Keratinocyte (primary cell): ENCODE measurements at regions not wholly inside any gene's neighbourhood (a gene's known extent, or its start where the extent isn't known, plus 50 kb on each side); places are given as distances from the start of the nearest gene placed in this dataset.

Source experiments
- DNase-seq: peaks from one replicate; pipeline ENCODE4 v3.0.0-alpha.2; 2011; ENCODE audit warnings: low read depth, missing footprints, low spot score
- FAIRE-seq: peaks from 2 replicates; lab custom pipeline; 2011; peaks lifted over from hg19 to GRCh38; lab: Jason Lieb, UNC
- H2AFZ ChIP-seq: 2 replicates; pipeline ENCODE4 v1.6.0; 2012; ENCODE audit warnings: low read length, control low read depth, inconsistent platforms; ENCODE audit not compliant: control insufficient read depth
- H3K27ac ChIP-seq: 2 replicates; pipeline ENCODE4 v1.5.1; 2011; ENCODE audit warnings: low read length; ENCODE audit not compliant: control insufficient read depth, insufficient read depth
- H3K27me3 ChIP-seq: 3 replicates; pipeline ENCODE4 v1.6.0; 2011; ENCODE audit warnings: low read length; ENCODE audit not compliant: control insufficient read depth, insufficient read depth; ENCODE audit errors: extremely low read depth
- H3K36me3 ChIP-seq, 2 experiments: 2 replicates in 1 of 2; 3 replicates in 1 of 2; pipeline ENCODE4 v1.5.1; 2011; ENCODE audit warnings: low read length in 2 of 2, mild to moderate bottlenecking in 1 of 2; ENCODE audit not compliant: control insufficient read depth in 2 of 2, insufficient read depth in 2 of 2; ENCODE audit errors: extremely low read depth in 1 of 2
- H3K4me1 ChIP-seq: 3 replicates; pipeline ENCODE4 v1.5.1; 2011; ENCODE audit warnings: low read length; ENCODE audit not compliant: control insufficient read depth, insufficient read depth; ENCODE audit errors: extremely low read depth
- H3K4me2 ChIP-seq: 3 replicates; pipeline ENCODE4 v1.6.0; 2011; ENCODE audit warnings: low read depth, low read length; ENCODE audit not compliant: control insufficient read depth, insufficient read depth; ENCODE audit errors: extremely low read depth
- H3K4me3 ChIP-seq, 3 experiments: fragments of 200-600 bp in 1 of 3; sonication (generic) in 1 of 3; 2 replicates in 2 of 3; 3 replicates in 1 of 3; pipeline ENCODE4 v1.5.1; 2011 to 2016; ENCODE audit warnings: low read length in 3 of 3, mild to moderate bottlenecking in 3 of 3, control low read depth in 2 of 3, inconsistent platforms in 1 of 3, low read depth in 1 of 3, mixed read lengths in 1 of 3, mixed run types in 1 of 3, moderate library complexity in 1 of 3; ENCODE audit not compliant: control insufficient read depth in 2 of 3, insufficient read depth in 2 of 3; ENCODE audit errors: extremely low read depth in 1 of 3
- H3K79me2 ChIP-seq: 2 replicates; pipeline ENCODE4 v1.6.0; 2012; ENCODE audit warnings: low read length; ENCODE audit not compliant: control insufficient read depth, insufficient read depth
- H3K9ac ChIP-seq: 3 replicates; pipeline ENCODE4 v1.6.0; 2011; ENCODE audit warnings: low read length; ENCODE audit not compliant: control insufficient read depth, insufficient read depth; ENCODE audit errors: extremely low read depth
- H3K9me1 ChIP-seq: 3 replicates; pipeline ENCODE4 v1.6.0; 2011; ENCODE audit warnings: low read length; ENCODE audit not compliant: control insufficient read depth, insufficient read depth; ENCODE audit errors: extremely low read depth
- H3K9me3 ChIP-seq: 2 replicates; pipeline ENCODE4 v1.5.1; 2012; ENCODE audit warnings: low read depth, low read length; ENCODE audit not compliant: control insufficient read depth
- H4K20me1 ChIP-seq: 3 replicates; pipeline ENCODE4 v1.6.0; 2011; ENCODE audit warnings: low read length; ENCODE audit not compliant: control insufficient read depth, insufficient read depth; ENCODE audit errors: extremely low read depth
- CTCF ChIP-seq, 3 experiments: IDR thresholded peaks in 1 of 3; conservative IDR thresholded peaks in 1 of 3; optimal IDR thresholded peaks in 1 of 3; 2 replicates in 2 of 3; 3 replicates in 1 of 3; pipeline versions ENCODE3 to v1.5.1; 2011; ENCODE audit warnings: low read length in 3 of 3, mild to moderate bottlenecking in 3 of 3, moderate library complexity in 2 of 3, control low read depth in 1 of 3, inconsistent platforms in 1 of 3; ENCODE audit not compliant: insufficient read depth in 2 of 3; ENCODE audit errors: extremely low read depth in 1 of 3
- EZH2 ChIP-seq: IDR thresholded peaks from one replicate; pipeline ENCODE4 v1.6.1; 2012; ENCODE audit warnings: inconsistent platforms, mild to moderate bottlenecking, low read length, moderate library complexity
- dilution Hi-C: fragments of 300-500 bp; cut with MboI; formaldehyde crosslinking; loops from one replicate; pipeline ENCODE4 v1.7.0; 2020; ENCODE audit warnings: low sequenced_read_pairs; ENCODE audit not compliant: extremely low pct_ligation_motif_present

- FAIRE-seq, result no peak
- no peak for DNase-seq
- Histone ChIP-seq H3K9me1 (no peaks in the 10 kb centered on the region), H2AFZ (no peak overlapping the region), H3K9me3 (no peaks in the 10 kb centered on the region), H3K4me3 (no peak overlapping the region), H3K79me2 (no peaks in the 10 kb centered on the region), H3K36me3 (no peaks in the 10 kb centered on the region), H3K27me3 (no peaks in the 10 kb centered on the region), H4K20me1 (no peaks in the 10 kb centered on the region), H3K9ac (no peak overlapping the region), H3K27ac (no peak overlapping the region), H3K4me1 (no peaks in the 10 kb centered on the region), H3K4me2 (no peak overlapping the region)
- TF ChIP-seq EZH2 (no peak), CTCF (optimal IDR thresholded peaks at IDR 0.05 in 1 of 3, IDR thresholded peaks at IDR 0.05 in 1 of 3, conservative IDR thresholded peaks at IDR 0.05 in 1 of 3; ENCODE audit: extremely low read depth in 1 of 3, insufficient read depth in 2 of 3, low read length in 3 of 3) (no peak)
- dilution Hi-C loops, result no loop called here
Measured at GRCh38 chr4:46674326-46674725, 234.7 kb downstream of the COX7B2 start.

- H3K27me3 ChIP-seq, result no peaks in the 10 kb centered on the region
- no peaks in the 10 kb centered on the region for H3K36me3 ChIP-seq
- FAIRE-seq, result no peak
- no peak for DNase-seq
- TF ChIP-seq CTCF (optimal IDR thresholded peaks at IDR 0.05 in 1 of 3, IDR thresholded peaks at IDR 0.05 in 1 of 3, conservative IDR thresholded peaks at IDR 0.05 in 1 of 3; ENCODE audit: extremely low read depth in 1 of 3, insufficient read depth in 2 of 3, low read length in 3 of 3) (no peak), EZH2 (no peak)
- no peak overlapping the region for H2AFZ ChIP-seq
- no peak overlapping the region for H3K27ac ChIP-seq
- dilution Hi-C loops, result no loop called here
- no peaks in the 10 kb centered on the region for H3K79me2 ChIP-seq
- no peaks in the 10 kb centered on the region for H3K9me3 ChIP-seq
- no peak overlapping the region for H3K4me2 ChIP-seq
- H3K4me1 ChIP-seq, result no peaks in the 10 kb centered on the region
- H4K20me1 ChIP-seq, result no peaks in the 10 kb centered on the region
- H3K9me1 ChIP-seq, result no peaks in the 10 kb centered on the region
- H3K4me3 ChIP-seq, result no peak overlapping the region
- no peak overlapping the region for H3K9ac ChIP-seq
Measured at GRCh38 chr4:46667790-46668189, 241.3 kb downstream of the COX7B2 start.
